Panc1 (cell line): ENCODE measurements at regions not wholly inside any gene's neighbourhood (a gene's known extent, or its start where the extent isn't known, plus 50 kb on each side); places are given as distances from the start of the nearest gene placed in this dataset.

Experiments used
- POLR2AphosphoS5 ChIP-seq: IDR thresholded peaks from 2 replicates; pipeline ENCODE4 v1.6.1; 2012; ENCODE audit warnings: mild to moderate bottlenecking, low read depth, low read length, moderate library complexity
- TF ChIP-seq, protein P1 (sequence below): fragments of 450-650 bp; IDR thresholded peaks from 2 replicates; pipeline ENCODE4 v1.5.1; 2017; ENCODE audit warnings: mild to moderate bottlenecking

DNA sequence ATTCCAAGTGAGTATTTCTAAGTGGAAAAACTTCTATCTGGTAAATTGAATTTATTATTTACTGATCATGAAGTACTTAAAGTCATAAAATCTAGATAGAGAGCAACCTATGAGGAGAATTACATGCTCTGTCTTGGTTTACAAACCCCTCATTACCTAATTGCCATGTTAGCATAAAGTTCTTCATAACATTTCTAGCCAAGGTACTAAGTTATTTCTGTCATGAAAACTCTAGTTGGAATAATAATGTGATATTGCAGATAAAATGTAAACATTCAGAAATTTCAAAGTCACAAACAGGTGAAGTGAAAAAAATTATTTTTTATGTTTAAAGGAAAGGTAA lies 228.6 kb downstream of the TTLL7 start:
- TF ChIP-seq, protein P1, sequence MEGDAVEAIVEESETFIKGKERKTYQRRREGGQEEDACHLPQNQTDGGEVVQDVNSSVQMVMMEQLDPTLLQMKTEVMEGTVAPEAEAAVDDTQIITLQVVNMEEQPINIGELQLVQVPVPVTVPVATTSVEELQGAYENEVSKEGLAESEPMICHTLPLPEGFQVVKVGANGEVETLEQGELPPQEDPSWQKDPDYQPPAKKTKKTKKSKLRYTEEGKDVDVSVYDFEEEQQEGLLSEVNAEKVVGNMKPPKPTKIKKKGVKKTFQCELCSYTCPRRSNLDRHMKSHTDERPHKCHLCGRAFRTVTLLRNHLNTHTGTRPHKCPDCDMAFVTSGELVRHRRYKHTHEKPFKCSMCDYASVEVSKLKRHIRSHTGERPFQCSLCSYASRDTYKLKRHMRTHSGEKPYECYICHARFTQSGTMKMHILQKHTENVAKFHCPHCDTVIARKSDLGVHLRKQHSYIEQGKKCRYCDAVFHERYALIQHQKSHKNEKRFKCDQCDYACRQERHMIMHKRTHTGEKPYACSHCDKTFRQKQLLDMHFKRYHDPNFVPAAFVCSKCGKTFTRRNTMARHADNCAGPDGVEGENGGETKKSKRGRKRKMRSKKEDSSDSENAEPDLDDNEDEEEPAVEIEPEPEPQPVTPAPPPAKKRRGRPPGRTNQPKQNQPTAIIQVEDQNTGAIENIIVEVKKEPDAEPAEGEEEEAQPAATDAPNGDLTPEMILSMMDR: no peak
- TF ChIP-seq POLR2AphosphoS5: no peak
